Ishikawa (cell line): ENCODE measurements at regions not wholly inside any gene's neighbourhood (a gene's known extent, or its start where the extent isn't known, plus 50 kb on each side); places are given as distances from the start of the nearest gene placed in this dataset.

Experiments
- CEBPB ChIP-seq: IDR thresholded peaks from 2 replicates; pipeline ENCODE4 v1.6.1; 2012
- EP300 ChIP-seq: IDR thresholded peaks from 2 replicates; pipeline ENCODE4 v1.6.1; 2012; ENCODE audit warnings: borderline replicate concordance
- NFIC ChIP-seq: IDR thresholded peaks from 2 replicates; pipeline ENCODE4 v1.6.1; 2012
- TAF1 ChIP-seq: IDR thresholded peaks from 2 replicates; pipeline ENCODE4 v1.6.1; 2012; ENCODE audit warnings: low read depth, mild to moderate bottlenecking
- TEAD4 ChIP-seq: IDR thresholded peaks from 2 replicates; pipeline ENCODE4 v1.6.1; 2012
- TF ChIP-seq, protein P1 (sequence below): IDR thresholded peaks from 2 replicates; pipeline ENCODE4 v1.6.1; 2012; ENCODE audit warnings: low read depth, mild to moderate bottlenecking
- TF ChIP-seq, protein P2 (sequence below): IDR thresholded peaks from 2 replicates; pipeline ENCODE4 v1.6.1; 2012

DNA sequence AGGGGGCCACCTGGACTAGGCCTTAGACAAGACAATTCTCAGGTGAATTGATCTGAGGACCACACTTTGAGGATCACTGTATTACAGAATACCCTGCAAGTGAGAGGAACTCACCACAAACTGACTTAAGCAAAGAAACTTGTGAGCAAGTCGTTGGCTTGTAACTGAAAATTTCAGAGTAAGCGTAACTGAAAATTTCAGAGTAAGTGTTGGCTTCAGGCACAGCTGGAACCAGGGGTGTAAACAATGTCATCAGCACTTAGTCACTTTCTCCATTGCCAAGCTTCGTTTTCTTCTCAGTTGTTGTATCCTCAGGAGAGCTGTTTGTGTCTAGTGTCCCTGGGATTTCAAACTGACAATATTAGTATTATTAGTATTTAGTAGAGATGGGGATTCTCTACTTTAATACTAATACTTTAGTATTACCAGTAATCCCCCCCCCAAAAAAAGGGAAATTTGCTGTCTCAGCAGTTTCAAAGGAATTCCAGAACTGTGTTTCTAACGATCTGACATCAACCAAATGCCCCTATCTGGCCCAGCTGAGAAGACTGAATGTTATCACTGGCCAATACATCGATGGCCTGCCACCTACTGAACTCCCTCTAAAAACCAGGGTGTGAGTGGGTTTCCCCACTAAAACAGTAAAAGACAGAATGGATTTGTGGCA, 474.4 kb downstream of the NTRK3 start:
- TF ChIP-seq, protein P1, sequence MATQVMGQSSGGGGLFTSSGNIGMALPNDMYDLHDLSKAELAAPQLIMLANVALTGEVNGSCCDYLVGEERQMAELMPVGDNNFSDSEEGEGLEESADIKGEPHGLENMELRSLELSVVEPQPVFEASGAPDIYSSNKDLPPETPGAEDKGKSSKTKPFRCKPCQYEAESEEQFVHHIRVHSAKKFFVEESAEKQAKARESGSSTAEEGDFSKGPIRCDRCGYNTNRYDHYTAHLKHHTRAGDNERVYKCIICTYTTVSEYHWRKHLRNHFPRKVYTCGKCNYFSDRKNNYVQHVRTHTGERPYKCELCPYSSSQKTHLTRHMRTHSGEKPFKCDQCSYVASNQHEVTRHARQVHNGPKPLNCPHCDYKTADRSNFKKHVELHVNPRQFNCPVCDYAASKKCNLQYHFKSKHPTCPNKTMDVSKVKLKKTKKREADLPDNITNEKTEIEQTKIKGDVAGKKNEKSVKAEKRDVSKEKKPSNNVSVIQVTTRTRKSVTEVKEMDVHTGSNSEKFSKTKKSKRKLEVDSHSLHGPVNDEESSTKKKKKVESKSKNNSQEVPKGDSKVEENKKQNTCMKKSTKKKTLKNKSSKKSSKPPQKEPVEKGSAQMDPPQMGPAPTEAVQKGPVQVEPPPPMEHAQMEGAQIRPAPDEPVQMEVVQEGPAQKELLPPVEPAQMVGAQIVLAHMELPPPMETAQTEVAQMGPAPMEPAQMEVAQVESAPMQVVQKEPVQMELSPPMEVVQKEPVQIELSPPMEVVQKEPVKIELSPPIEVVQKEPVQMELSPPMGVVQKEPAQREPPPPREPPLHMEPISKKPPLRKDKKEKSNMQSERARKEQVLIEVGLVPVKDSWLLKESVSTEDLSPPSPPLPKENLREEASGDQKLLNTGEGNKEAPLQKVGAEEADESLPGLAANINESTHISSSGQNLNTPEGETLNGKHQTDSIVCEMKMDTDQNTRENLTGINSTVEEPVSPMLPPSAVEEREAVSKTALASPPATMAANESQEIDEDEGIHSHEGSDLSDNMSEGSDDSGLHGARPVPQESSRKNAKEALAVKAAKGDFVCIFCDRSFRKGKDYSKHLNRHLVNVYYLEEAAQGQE = no peak
- TF ChIP-seq, protein P2, sequence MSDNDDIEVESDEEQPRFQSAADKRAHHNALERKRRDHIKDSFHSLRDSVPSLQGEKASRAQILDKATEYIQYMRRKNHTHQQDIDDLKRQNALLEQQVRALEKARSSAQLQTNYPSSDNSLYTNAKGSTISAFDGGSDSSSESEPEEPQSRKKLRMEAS = no peak
- TF ChIP-seq TEAD4 (no peak), CEBPB (no peak), TAF1 (no peak), NFIC (no peak), EP300 (no peak)
